Breast epithelium (tissue), 4 donors: ENCODE measurements at regions not wholly inside any gene's neighbourhood (a gene's known extent, or its start where the extent isn't known, plus 50 kb on each side); places are given as distances from the start of the nearest gene placed in this dataset.

Experiments
- DNase-seq, 2 donors: peaks; one replicate each; pipeline ENCODE4 v3.0.0-alpha.2; 2019; ENCODE audit warnings: low spot score in 2 of 2
- H3K27ac ChIP-seq, 2 donors: fragments of 200-600 bp; sonication (generic) in 1 of 2; one replicate each; pipeline ENCODE4 v1.5.1; 2016 to 2019; ENCODE audit warnings: mild to moderate bottlenecking in 1 of 2
- H3K27me3 ChIP-seq, 2 donors: fragments of 200-600 bp; sonication (generic) in 1 of 2; one replicate each; pipeline versions ENCODE4 v1.5.1 to v1.6.0; 2017 to 2019; ENCODE audit warnings: control low read depth in 1 of 2, mild to moderate bottlenecking in 1 of 2
- H3K36me3 ChIP-seq: fragments of 200-600 bp; one replicate; pipeline ENCODE4 v1.5.1; 2019
- H3K4me1 ChIP-seq, 2 donors: fragments of 200-600 bp; sonication (generic); one replicate each; pipeline ENCODE4 v1.5.1; 2016 to 2019; ENCODE audit warnings: control low read depth in 1 of 2
- H3K4me3 ChIP-seq, 3 donors: fragments of 200-600 bp; sonication (generic); 1 replicate in 2 of 3; 2 replicates in 1 of 3; pipeline ENCODE4 v1.5.1; 2016 to 2019; ENCODE audit warnings: mild to moderate bottlenecking in 3 of 3, moderate library complexity in 2 of 3
- H3K9me3 ChIP-seq, 2 donors: fragments of 200-600 bp; sonication (generic) in 1 of 2; one replicate each; pipeline ENCODE4 v1.5.1; 2016 to 2019; ENCODE audit warnings: control low read depth in 1 of 2
- POLR2A ChIP-seq: fragments of 450-650 bp; IDR thresholded peaks from one replicate; pipeline ENCODE4 v1.6.1; 2016; ENCODE audit warnings: antibody characterized with exemption, mild to moderate bottlenecking, moderate library complexity
- POLR2AphosphoS5 ChIP-seq, 3 donors: sonication (generic); formaldehyde crosslinking; IDR thresholded peaks; one replicate each; pipeline ENCODE4 v1.6.1; 2017; ENCODE audit warnings: antibody characterized with exemption in 3 of 3
- intact Hi-C: fragments of 100-400 bp; cut with DNase I; formaldehyde crosslinking; loops from one replicate; pipeline ENCODE4 v1.15.1; 2023; ENCODE audit warnings: low total_unique reads
- TF ChIP-seq, protein P1 (sequence below), 3 donors: fragments of 450-650 bp; IDR thresholded peaks; one replicate each; pipeline ENCODE4 v1.5.1; 2016 to 2017; ENCODE audit warnings: antibody characterized with exemption in 3 of 3, mild to moderate bottlenecking in 3 of 3, moderate library complexity in 3 of 3

- Histone ChIP-seq H3K4me3 (no peak overlapping the region), H3K9me3 (no peaks in the 10 kb centered on the region), H3K27ac (no peak overlapping the region), H3K27me3 (no peaks in the 10 kb centered on the region), H3K4me1 (no peaks in the 10 kb centered on the region), H3K36me3 (no peaks in the 10 kb centered on the region)
- no peak for DNase-seq
- intact Hi-C loops, result no loop called here
- TF ChIP-seq, protein P1, sequence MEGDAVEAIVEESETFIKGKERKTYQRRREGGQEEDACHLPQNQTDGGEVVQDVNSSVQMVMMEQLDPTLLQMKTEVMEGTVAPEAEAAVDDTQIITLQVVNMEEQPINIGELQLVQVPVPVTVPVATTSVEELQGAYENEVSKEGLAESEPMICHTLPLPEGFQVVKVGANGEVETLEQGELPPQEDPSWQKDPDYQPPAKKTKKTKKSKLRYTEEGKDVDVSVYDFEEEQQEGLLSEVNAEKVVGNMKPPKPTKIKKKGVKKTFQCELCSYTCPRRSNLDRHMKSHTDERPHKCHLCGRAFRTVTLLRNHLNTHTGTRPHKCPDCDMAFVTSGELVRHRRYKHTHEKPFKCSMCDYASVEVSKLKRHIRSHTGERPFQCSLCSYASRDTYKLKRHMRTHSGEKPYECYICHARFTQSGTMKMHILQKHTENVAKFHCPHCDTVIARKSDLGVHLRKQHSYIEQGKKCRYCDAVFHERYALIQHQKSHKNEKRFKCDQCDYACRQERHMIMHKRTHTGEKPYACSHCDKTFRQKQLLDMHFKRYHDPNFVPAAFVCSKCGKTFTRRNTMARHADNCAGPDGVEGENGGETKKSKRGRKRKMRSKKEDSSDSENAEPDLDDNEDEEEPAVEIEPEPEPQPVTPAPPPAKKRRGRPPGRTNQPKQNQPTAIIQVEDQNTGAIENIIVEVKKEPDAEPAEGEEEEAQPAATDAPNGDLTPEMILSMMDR (IDR thresholded peaks at IDR 0.05), result no peak
Measured at GRCh38 chr12:83642205-83642604, 955.5 kb downstream of the TMTC2 start.

DNA sequence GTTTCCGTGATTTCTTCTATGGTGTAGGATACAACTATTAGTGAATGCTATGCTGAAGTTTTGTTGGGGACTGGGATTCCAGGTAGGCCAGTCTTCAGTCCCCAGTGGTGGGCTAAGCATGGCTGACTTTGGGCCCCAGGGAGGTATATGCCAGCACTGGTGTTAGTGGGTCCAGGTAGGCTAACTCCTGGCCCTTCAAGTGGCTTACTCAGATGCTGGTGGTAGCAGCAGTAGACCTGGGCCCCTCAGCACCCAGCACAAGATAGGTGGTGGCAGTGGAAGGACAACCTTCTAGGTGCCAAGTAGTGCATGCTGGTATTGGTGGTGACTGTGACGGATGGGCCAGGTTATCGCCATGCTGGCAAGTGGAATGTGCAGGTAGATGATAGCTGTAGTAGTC is 955.1 kb downstream of the TMTC2 start:
- no peak overlapping the region for H3K4me3 ChIP-seq
- H3K27ac ChIP-seq, result no peak overlapping the region
- H3K36me3 ChIP-seq, result no peaks in the 10 kb centered on the region
- H3K27me3 ChIP-seq, result no peaks in the 10 kb centered on the region
- no peak for DNase-seq
- intact Hi-C loops, result no loop called here
- H3K4me1 ChIP-seq, result no peaks in the 10 kb centered on the region
- no peak for TF ChIP-seq POLR2AphosphoS5 (IDR thresholded peaks at IDR 0.05)
- no peak for TF ChIP-seq POLR2A
- TF ChIP-seq, protein P1 (IDR thresholded peaks at IDR 0.05), result no peak
- H3K9me3 ChIP-seq, result no peaks in the 10 kb centered on the region

GRCh38 chr12:83634726-83635267 is 948.1 kb downstream of the TMTC2 start:
- no peaks in the 10 kb centered on the region for H3K36me3 ChIP-seq
- H3K4me1 ChIP-seq, result no peaks in the 10 kb centered on the region
- H3K9me3 ChIP-seq, result no peaks in the 10 kb centered on the region
- TF ChIP-seq POLR2A (no peak), POLR2AphosphoS5 (IDR thresholded peaks at IDR 0.05) (no peak)
- TF ChIP-seq, protein P1 (IDR thresholded peaks at IDR 0.05), result no peak
- intact Hi-C loops, result no loop called here
- H3K4me3 ChIP-seq, result no peak overlapping the region
- H3K27me3 ChIP-seq, result no peaks in the 10 kb centered on the region
- H3K27ac ChIP-seq, result no peak overlapping the region
- DNase-seq, result no peak

- DNase-seq, result no peak
- no peaks in the 10 kb centered on the region for H3K4me1 ChIP-seq
- intact Hi-C loops, result no loop called here
Measured at GRCh38 chr12:83630526-83630925, 943.8 kb downstream of the TMTC2 start.

DNA sequence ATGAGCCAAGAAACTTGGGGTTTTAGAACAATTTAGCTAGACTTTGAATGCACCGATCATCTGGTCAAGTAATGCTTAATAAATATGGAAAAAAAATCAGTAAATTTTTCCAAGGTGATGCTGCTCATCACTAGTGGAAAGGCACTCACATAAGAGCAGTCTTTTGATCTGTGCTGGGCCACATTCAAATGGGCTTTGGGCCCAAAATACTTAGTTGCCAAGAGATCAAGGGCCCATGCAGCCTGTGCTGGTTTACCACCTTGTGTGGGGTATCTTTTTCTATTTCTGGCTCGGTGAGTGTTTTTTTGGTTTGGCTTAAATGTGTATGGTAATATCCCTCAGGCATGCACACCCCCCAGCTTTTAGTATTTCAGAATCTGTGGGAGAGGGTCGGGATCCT is 943.2 kb downstream of the TMTC2 start:
- Histone ChIP-seq H3K36me3 (no peaks in the 10 kb centered on the region), H3K9me3 (no peaks in the 10 kb centered on the region), H3K27me3 (no peaks in the 10 kb centered on the region), H3K4me1 (no peaks in the 10 kb centered on the region), H3K4me3 (no peak overlapping the region), H3K27ac (no peak overlapping the region)
- intact Hi-C loops, result no loop called here
- TF ChIP-seq POLR2A, result no peak
- TF ChIP-seq, protein P1 (IDR thresholded peaks at IDR 0.05), result no peak
- no peak for TF ChIP-seq POLR2AphosphoS5 (IDR thresholded peaks at IDR 0.05)
- DNase-seq, result no peak

More at GRCh38 chr12:83630526-83630925, 943.8 kb downstream of the TMTC2 start:
- no peaks in the 10 kb centered on the region for H3K36me3 ChIP-seq
- TF ChIP-seq POLR2AphosphoS5 (IDR thresholded peaks at IDR 0.05) (no peak), POLR2A (no peak)
- TF ChIP-seq, protein P1 (IDR thresholded peaks at IDR 0.05), result no peak
- no peaks in the 10 kb centered on the region for H3K9me3 ChIP-seq
- H3K4me3 ChIP-seq, result no peak overlapping the region
- no peaks in the 10 kb centered on the region for H3K27me3 ChIP-seq
- no peak overlapping the region for H3K27ac ChIP-seq
